DMS79 treated with DMSO at 0.1 percent for 48 hours (cell line): ENCODE measurements at regions not wholly inside any gene's neighbourhood (a gene's known extent, or its start where the extent isn't known, plus 50 kb on each side); places are given as distances from the start of the nearest gene placed in this dataset.

Source experiments
- DNase-seq: peaks from one replicate; lab custom pipeline; 2025; lab: John Stamatoyannopoulos, UW

GRCh38 chr2:198702796-198703195, 754.9 kb downstream of the SATB2 start:
- no peak for DNase-seq

GRCh38 chr2:198701481-198701880, 756.3 kb downstream of the SATB2 start:
- DNase-seq: no peak

DNA sequence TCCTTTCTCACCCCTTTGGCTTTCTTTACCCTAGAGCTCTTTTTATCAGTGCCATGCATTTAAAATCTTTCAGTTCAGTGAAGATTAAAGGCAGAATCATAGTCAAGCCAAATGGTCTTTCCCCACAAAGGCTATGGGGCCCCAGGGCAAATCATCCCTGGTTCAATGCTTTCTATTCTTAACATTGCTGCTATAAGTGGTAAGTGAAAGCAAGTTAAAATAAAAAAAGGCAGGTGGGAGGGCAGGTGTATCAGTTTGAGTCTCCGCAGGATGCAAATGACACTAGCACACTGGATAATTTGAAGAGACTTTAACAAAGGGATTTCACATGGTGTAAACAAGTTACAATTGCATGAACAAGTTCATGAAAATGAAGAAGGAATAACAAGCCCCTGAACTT, 757.4 kb downstream of the SATB2 start:
- DNase-seq: no peak

DNA sequence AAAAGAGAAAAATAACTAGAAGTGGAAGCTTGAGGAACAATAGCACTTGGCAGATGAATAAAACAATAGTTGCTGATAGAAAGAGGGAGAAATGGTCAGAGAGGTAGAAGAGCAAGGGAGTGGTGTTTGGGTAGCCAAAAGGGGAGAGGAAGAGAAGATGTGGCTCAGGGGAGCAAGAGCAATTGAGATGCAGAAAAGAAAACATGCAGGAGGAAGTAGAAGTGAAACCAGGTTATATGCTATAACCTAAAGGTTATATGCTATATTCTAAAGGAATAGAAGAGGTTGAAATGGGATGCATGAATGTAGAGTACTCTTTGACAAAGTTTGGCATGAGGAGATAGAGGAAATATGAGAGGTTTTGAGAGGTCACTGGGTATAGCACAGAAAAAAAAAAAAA, 759.5 kb downstream of the SATB2 start:
- no peak for DNase-seq

- no peak for DNase-seq
Measured at GRCh38 chr2:198697794-198698193, 759.9 kb downstream of the SATB2 start.

GRCh38 chr2:198697218-198697617, 760.5 kb downstream of the SATB2 start:
- no peak for DNase-seq

- no peak for DNase-seq
Measured at GRCh38 chr2:198695879-198696278, 761.9 kb downstream of the SATB2 start.

DNA sequence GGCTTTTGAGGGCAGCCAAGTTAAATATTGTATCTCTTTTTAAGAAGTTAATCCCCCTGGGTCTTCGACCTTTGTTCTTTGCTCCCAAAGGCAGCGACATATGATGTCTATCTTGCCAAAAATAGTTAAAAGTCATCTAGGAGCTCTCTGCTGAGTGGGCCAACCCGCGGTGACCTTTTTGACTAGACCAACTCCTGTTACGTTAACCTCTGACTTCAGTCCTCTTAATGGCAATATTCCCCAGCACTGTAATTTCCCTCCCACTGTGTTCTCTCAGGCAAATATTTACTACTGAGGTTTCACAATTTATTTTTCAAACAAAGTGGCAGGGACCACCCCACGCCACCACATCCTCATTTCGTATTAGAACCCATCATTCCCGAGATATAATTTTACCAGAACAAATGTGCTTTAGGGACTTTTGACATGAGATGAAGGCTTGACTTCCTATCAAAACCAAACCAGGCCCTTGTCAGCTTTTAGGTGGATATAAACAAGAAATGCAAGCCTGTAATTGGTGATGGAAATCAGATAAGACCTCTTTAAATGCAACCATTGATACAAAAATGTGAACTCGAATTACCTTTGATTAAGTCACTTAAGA, 764.7 kb downstream of the SATB2 start:
- no peak for DNase-seq

- DNase-seq: no peak
Measured at GRCh38 chr2:198691236-198691635, 766.5 kb downstream of the SATB2 start.

- no peak for DNase-seq
Measured at GRCh38 chr2:198664321-198664720, 793.4 kb downstream of the SATB2 start.

- no peak for DNase-seq
Measured at GRCh38 chr2:198662905-198663304, 794.8 kb downstream of the SATB2 start.

DNA sequence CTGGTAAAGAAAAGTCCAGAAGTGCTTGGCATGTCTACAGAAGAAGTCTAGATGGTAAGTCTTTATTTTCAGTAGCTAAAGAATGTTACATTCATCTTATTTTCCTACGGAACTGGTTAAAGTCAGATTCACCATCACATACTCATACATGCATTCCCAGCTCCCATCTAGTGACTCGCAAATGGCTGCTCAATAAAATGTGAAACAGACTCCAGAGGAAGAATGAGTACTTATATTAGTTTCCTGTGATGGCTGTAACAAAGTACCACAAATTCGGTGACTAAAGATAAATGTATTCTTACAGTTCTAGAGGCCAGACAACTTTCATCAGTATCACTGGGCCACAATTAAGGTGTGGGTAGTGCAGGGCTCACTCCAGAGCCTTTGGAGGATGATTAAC, 797.2 kb downstream of the SATB2 start:
- DNase-seq: no peak

DNA sequence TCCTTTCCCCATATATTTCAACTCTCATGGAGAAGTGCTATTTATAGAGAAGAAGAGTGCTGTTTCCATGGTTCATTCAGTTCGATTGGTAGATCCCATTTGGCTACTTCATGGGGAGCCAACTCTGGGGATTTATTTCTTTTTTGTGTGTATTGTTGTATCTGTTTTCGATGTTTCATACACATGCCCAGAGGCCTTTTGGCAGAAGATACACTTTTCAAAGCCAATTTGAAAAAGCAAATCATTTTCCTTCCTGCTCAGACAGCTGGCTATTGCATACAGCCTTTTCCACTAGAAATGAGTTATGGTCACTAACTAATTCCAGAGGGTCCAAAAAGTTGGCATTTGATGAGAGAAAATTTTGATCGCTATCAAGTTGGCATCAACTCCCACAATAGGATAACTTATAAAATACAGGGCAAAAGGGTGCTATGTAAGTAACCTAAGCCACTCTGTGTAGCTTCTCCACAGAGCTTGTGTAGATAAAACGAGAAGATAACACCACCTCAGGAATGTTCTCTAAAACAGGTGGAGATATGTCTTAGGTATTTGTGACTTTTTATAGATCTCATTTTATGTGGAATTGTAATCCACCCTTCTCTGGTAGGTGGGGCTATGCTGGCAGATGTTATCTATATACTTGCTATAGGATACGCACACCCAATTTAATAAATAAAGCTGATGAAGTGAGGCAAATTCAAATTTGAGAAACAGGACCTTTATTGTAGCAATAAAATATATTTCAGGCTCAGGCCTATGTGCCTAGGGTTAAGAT, 798.5 kb downstream of the SATB2 start:
- DNase-seq: no peak

- no peak for DNase-seq
Measured at GRCh38 chr2:198657512-198658121, 800.1 kb downstream of the SATB2 start.

GRCh38 chr2:198656869-198657268, 800.9 kb downstream of the SATB2 start:
- no peak for DNase-seq

DNA sequence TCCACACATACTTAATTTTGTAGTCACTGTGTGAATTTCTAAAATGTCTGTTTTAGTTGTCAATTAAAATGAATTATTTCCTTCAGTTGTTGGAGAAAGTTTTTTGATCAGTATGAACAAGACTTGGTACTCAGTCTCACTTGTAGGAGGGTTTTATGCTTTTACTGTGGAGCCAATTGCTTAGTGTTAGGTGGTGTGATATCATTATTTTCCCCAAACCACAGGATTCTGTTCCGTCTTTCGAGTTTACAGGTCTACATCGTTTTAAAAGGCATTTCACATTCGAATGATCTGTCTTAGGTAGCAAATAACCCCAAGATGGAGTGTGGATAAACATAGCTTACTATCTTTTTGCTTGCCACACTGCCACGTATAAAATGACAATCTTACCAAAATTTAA, 803.1 kb downstream of the SATB2 start:
- DNase-seq: no peak

- no peak for DNase-seq
Measured at GRCh38 chr2:198653311-198653710, 804.4 kb downstream of the SATB2 start.

DNA sequence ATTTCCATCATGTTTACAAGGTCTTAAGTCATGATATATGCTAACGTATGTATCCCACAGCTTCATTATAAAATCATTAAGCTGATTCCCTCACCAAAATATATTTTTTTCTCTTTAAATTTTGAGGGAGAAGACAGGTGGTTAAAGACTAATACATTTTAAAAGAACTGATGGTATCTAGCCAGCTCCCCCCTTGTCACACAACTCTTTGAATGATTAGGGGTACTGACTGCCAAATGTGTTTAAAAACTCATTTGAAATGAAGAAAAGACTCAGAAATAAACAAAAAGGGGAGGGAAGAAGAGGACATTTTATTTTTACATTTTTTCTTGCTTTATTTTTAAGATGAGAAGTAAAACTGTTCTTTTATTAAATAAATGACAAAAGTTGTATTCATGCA, 805.3 kb downstream of the SATB2 start:
- DNase-seq: no peak

DNA sequence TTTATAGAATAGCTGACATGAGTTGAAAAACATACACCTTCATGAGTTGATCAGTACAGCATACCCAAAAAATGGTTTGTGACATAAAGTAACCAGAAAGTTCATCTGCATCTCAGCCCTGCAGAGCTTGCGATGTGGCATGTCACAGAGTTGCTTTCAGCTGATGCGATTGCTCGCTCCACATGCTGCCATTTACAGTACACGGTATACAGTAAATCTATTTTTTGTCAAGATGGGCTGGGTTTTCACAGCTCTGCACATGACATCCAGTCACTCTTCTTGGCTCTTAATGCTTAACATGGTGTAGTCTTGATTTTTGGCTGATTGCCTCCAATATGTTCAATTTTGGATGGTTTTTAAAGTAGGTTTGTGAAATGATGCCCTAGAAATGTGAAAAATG, 811.9 kb downstream of the SATB2 start:
- DNase-seq: no peak

- DNase-seq: no peak
Measured at GRCh38 chr2:198641161-198641560, 816.6 kb downstream of the SATB2 start.

DNA sequence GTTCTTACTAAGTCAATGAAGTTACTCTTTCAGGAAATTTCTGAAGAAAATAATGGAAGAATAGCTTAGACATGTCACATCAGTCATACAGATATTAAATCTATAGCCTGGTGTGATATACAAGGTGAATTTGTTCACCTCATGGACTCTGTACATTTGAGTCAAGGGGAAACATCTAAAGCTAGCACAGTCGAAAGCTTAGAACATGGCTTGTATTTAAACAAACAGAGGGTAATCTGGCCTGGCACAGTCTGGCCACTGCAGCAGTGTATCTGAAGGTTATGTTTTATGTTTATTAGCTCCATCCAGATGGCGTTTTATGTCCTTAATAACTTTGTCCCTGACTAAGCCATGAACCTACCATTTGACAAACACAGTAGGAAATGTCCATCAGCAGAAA, 817.3 kb downstream of the SATB2 start:
- no peak for DNase-seq

- DNase-seq: no peak
Measured at GRCh38 chr2:198639580-198639979, 818.2 kb downstream of the SATB2 start.

GRCh38 chr2:198638577-198638976, 819.2 kb downstream of the SATB2 start:
- DNase-seq: no peak

DNA sequence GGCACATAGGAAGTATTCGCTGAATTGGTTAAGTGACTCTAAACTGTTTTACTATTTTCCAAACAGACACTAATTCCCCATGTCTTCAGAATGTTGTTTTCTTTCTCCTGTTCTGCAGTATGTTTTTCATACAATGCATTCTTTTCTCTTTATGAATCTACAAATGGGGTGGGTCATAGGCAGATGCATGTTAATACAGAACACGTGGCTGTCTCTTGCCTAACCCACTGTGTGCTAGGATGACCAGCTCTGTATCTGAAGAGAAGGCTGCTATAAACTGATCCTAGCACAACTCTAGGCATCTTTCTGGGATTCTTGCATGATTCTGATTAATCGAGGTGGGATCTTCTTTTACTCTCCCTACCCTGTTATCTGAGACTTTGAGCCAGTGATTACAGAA, 826.0 kb downstream of the PLCL1 start:
- DNase-seq: no peak
